UCSD-AML1 (cell line): ENCODE measurements at regions not wholly inside any gene's neighbourhood (a gene's known extent, or its start where the extent isn't known, plus 50 kb on each side); places are given as distances from the start of the nearest gene placed in this dataset.

Source experiments
- DNase-seq: peaks from one replicate; lab custom pipeline; 2025; ENCODE audit not compliant: unreplicated experiment; lab: John Stamatoyannopoulos, UW

DNA sequence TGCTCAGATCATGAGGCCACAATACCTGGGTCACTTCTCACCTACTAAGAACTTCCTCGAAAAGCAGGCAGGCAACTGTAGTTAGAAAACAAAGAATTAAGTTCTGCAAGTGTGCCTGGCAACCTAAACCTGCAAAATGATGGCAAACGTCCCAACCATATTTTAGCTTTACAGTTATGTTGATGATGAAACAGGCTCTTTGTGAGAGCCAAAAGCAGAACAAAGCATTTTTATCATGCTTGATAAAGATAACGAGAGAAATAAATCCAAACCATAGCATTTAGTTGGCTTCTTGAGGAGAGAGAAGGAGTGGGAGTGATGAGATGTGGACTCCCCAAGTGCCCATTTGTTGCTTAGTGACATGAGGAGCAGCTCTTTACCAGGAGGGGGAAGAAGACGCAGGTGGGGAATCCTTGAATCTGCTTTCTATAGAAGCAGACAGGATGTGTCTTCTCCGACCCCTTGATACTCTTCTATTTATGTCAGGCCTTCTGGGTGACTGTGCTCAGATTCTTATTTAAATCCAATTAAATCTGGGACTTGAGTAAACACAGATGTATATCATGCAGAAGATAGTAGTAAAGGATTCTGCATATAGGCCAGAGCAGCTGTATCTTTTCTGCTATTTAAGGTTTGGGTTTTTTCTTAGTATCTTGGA, 221.2 kb downstream of the TMEM167A start:
- no peak for DNase-seq

DNA sequence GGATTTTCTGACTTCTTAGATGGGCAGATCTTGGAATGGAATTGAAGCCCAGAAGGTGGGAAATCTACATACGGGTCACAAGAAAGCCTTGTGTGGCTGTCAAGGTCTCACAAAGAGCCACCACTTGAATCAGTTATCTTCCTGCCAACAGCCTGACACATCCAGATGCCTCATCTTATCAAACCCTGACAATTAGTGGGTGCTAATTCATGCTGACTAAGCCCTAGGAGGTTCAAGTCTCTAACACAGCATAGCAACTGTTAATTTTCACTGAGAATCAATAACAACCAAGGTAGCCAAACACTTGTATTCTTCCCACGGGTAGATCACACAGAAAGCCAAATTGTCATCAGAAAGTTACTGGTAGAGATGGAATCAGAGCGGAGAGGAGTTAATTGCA, 222.2 kb downstream of the TMEM167A start:
- DNase-seq = no peak

DNA sequence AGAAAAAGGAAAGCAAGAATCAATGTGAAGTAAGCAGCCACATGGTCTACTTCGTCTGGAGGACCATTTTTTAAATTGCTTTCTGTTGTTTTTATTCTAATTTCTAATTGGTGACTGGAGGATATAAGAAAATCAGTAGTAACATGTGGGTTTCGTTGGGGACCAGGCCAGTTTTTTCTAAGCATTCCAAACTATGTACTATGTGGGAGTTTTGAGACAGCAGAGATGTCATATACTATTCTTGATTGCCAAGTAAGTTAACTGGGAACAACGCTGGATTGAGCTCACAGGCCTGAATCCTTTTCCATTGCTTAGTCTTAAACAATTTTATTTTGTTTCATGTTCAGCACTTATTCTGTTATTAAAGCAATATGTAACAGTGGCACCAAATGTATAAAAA, 225.7 kb downstream of the TMEM167A start:
- no peak for DNase-seq

DNA sequence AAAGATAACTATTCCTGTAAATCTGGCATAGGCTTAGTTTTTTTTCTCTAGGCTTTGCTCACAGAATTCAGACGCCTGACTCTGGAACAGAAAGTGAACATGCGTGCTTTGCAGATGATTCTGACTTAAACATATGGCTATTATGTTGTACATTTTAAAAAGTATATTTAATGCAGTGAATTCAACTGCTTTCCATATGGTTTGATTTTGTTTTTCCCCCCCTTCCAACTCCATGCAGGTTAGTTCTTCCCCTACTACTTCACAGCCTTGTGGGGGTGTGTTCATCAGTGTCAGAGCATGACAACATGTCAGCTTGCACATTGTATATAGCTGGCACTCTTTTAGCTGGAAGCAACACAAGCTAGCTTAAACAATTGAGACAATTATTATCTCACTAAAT, 226.8 kb downstream of the TMEM167A start:
- DNase-seq = no peak

DNA sequence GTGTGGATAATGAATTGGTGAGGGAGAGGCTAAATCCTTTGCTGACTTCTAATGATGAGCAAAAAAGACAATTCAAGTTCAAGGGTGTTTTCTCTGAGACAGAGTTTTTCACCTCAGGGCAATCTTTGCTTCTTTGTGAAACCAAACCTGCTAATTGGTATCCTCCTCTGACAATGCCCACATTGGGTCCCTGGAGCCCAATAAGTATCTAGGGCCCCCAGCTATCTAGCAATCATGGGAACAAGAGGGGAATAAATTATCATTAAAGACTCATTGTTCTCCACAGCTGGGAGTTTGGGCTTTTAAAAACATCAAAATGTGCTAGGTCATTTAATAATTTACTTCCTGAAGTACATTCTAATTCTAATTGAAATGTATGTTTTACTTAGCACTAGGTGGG, 227.3 kb downstream of the TMEM167A start:
- DNase-seq = no peak

DNA sequence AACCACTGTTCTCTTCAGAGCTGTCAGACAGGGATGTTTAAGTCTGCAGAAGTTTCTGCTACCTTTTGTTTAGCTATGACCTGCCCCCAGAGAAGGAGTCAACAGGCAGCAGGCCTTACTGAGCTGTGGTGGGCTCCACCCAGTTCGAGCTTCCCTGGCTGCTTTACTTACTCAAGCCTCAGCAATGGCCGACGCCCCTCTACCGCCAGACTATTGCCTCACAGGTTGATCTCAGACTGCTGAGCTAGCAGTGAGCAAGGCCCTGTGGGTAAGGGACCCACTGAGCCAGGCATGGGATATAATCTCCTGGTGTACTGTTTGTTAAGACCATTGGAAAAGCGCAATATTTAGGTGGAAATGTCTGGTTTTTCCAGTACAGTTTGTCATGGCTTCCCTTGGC, 229.6 kb downstream of the TMEM167A start:
- DNase-seq = no peak

DNA sequence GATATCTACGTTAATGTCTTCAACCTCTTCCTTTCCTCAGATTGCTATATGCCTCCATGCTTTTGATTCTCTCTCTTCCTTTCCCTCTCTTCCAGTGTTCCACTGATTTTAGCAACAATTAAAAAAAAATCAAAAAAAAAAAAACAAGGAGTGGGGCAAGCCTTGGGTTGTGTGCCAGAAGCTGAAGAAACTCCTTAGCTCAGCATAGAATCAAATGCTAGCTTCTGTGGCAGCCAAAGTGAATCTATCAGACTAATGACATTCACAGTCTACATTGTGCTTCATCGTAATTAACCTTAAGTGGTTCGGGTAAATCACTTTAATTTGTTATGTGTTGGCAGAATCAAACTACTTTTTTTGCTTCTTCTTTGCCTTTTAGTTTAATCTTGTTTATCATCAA, 237.3 kb downstream of the TMEM167A start:
- DNase-seq = no peak

DNA sequence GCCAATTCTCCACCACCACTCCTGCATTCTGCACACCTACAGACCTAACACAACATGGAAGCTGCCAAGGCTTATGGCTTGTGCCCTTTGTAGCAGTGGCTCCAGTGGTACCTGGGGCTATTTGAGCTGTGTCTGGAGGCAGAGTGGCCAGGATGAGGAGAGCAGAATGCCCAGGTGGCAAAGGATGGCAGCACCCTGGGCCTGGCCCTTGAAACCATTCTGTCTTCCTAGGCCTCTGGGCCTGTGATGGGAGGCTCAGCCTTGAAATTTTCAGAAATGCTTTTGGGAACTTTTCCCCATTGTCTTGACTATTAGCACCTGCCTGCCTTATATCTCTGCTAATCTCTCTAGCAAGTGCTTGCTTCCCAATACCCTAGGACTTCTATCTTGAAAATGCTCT, 241.7 kb downstream of the TMEM167A start:
- no peak for DNase-seq

DNA sequence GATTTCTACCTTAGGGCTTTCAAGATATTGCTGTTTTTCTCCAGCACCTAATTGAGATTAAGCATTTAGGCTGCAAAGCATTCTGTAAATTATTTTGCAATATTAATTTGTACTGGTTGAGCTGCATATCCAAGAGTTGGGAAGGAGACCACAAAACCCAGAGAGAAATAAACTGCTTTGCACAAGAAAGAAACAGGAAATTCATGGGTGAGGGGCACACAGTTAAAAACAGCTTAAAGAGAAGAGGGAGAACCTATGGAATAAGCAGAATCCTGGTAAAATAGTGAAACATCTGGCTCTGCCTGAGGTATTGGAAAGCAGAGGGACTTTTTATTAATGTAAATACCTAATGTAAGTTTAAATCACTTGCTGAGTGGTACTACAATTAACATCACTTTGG, 243.0 kb downstream of the TMEM167A start:
- no peak for DNase-seq

DNA sequence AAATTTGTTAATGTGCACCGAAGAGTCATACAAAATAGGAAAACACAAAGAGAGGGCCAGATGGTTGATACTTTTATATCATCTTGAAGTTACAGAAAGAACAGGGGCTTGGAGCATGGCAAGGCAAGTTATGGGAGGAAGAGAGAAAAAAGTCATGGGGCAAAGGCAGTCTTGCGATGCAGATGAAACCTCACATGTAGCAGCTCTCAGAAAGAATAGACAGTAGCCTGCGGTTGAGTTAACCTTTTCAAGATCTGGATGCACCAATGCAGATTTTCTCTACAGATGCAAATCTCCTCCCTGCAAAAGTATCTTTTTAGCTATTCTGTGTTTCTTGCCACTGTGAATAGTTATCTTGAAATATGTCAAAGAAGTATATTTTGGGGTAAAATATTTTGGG, 243.9 kb downstream of the TMEM167A start:
- no peak for DNase-seq

DNA sequence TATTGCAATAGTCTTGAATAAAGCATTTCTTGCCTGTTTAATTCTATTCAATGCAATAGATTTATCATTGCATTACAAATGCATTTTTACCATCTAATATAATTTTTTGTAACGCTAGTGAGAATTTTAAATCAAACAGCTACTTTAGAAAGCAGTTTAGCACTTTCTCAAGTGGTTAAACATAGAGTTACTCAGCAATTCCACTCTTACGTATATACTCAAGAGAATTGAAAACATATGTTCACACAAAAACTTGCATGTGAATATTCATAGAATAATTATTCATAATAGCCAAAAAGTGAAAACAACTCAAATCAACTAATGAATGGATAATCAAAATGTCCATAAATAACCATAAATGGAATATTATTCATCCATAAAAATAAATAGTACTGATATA, 244.7 kb downstream of the TMEM167A start:
- DNase-seq = no peak

DNA sequence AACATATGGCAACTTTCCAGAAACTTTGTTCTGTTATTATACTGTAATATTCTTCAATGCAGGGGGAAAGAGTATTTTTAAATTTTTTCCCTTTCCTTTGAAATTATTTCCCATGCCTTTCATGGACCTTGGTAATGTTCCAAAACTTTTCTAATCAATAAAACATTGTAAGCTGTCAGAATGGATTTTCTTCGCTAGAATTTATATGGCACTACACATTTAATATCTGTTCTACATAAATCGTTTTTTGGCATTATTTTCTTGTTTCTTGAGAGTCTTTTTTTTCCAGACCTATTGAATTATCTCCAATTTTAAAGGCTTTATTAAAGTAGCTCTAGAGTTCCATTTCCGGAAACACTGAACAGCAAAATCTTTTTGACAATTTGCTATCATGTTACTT, 249.0 kb downstream of the TMEM167A start:
- DNase-seq = no peak

DNA sequence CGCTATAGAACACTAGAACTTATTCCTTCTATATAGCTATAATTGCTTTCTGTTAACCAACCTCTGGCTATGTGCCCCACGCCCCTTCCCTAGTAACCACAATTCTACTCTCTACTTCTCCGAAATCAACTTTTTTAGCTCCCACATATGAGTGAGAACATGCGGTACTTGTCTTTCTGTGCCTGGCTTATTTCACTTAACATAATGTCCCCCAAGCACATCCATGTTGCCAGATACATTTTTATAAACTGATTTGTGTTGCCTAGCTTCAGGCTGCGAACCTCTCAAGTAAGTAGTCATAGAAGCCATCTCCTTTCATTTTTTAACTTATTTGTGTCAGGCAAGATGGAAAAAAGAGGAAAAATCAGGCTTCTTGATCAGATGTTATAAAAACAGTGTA, 249.5 kb downstream of the TMEM167A start:
- no peak for DNase-seq

DNA sequence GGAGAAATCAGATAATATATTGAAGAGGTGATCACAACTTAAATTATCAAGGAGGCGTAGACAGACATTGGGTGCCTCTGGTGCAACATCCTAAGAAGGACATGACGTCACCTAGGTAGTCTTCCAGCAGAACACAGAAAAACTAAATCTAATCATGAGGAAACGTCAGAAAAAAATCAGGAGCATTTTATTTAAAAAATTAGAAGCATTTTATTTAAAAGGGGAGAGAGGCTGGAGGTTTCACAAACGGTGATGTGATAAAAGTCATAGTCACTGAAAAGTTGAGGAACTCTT, 254.6 kb downstream of the TMEM167A start:
- no peak for DNase-seq

DNA sequence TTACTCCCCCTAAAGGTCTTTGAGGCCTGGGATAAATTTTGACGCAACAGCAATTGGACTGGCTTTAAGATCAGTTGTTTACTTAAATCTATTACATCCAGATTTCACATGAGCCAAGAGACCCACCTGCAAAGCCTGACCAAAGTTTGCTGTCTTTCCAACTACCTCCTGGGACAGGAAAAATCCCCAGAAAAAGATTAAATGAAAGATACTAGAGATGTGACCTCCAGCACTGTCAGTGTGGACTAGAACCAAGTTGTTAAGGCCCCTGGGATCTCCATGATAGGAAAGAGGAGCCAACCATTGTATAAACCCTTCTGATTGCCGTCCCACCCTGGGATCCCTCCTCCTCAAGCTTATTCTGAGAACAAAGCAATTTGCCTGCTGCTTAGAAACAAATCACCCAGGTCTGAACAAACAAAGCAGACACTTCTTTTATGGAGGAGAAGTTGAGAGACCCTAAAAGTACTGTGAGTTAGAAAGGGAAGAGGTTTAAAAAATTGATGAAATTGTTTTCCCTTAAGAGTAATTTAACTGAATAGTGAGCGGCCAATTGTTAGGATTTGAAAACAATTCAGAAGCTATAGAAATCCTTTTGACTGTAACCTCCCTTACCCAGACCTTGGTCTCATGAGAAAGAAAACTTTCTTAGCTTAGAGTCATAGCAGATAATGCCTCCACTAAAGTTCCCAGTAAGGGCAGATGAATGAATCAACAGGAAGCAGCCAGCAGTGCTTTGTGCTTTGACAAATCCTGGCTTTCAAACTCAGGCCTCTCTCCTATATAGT, 255.2 kb downstream of the TMEM167A start:
- no peak for DNase-seq

DNA sequence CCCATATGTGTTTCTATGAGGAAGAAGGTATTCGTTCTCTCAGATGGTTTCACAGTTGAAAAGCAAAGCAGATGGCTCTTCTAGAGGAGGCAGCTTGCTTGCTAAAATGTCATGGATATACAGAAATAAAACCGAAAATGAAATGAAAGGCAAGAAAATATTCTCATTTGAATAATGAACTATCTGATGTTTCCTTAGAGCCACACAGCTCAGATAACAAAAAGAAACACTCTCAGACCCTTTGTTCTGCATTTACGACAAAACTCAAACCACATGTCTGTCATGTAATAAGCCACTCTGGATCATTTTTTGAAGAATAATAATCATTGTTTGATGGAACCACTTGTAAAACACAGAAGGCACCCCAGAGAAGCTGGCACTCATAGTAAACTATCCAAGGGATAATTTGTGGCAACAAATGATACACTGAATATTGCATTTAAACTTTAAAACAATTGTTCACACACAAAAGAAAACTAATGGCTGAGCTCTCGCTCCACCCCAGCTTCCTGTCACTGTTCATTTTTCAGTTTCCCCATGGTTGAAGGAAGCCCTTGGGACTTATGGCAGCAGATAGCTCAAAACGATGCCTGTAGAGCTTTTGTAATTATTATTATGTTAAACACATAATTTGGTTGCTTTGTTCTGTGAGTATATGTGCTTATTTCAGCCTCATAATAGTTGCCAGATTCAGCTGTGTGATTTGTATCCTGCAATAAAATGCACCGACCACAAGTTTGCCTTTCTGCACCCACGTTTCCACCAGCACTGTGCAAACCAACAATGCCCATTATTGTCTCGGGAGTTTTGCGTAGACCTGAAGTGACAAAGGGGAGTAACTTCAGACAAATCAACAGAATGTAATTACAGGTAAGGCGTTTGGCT, 256.0 kb downstream of the TMEM167A start:
- DNase-seq = no peak

DNA sequence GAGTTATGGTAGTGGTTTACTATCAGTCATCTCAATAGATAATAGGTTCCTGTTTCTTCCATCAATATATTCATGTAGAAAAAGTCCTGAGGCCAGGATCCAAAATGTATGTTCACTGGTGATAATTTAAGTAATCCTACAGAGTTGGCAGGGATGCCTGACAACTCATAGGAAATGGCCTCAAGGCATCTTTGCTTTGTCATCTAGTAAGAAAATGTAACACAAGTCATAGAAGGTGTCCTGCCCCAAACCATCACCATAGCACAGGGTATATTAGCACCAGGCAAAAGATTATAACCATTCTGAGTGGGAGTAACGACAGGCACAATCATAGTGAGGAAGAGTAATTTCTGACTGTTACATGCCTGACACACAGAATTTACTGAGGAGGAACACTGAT, 257.0 kb downstream of the TMEM167A start:
- DNase-seq = no peak

DNA sequence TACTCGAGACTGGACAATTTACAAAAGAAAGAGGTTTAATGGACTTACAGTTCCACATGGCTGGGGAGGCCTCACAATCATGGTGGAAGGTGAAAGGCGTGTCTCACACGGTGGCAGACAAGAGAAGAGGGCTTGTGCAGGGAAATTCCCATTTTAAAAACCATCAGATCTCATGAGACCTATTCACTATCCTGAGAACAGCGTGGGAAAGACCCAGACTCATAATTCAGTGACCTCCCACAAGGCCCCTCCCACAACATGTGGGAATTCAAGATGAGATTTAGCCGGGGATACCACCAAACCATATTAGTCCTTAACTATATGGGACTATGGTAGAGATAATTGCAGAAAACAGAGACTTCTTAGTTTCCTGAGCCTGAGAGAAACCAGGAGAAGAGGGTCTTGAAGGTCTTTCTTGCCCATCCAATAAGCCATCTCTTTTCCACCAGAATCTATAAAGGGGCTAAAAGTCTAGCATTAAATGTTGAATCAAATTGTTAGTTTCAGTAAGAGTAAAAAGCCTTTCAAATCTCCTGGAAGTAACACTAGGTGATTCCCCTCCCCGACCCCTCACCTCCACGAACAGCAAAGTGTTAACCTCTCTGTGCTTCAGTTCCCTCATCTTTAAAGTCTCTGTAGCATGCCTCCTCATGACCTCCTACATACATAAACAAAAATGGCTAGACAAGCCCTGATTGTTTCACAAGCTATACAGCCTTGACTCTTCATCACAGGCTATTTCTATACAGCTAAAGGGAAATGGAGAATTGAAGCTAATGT, 259.1 kb downstream of the TMEM167A start:
- no peak for DNase-seq

DNA sequence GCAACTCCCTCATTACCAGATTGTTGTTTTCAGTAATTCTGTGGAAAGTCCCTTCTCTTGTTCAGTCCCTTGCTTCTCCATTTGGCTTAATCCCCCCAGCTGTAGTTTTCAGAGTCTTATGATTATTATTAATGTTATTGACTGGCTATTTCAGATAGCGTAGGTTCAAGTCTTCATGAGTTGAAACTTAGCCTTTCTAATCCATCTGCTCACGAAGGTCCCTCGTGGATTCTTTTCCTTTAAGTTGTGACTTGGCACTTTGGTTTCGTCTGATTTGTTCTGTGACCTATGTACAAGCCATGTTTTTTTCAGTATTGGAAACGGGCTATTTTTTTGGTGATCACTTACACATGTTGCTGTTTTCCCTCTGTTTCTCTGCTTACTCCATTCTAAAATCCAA, 260.3 kb downstream of the TMEM167A start:
- DNase-seq = no peak

DNA sequence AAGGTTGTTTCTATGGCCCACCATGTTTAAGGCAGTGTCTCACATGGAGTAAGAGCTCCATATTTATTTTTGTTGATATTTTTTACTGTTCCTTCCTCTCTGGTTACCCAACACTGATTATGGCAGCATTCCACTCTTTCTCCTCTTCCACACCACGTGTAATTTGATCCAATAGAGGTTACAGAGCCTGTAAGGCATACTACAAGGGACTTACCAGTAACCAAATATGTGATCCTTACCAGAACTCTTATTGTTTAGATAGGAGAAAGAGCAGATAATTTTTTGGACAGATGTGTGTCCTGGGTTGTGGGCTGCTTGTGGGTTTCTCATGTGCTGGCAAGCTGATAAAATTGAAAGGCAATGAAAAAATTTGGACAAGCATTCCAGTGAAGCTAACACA, 261.3 kb downstream of the TMEM167A start:
- DNase-seq = no peak

DNA sequence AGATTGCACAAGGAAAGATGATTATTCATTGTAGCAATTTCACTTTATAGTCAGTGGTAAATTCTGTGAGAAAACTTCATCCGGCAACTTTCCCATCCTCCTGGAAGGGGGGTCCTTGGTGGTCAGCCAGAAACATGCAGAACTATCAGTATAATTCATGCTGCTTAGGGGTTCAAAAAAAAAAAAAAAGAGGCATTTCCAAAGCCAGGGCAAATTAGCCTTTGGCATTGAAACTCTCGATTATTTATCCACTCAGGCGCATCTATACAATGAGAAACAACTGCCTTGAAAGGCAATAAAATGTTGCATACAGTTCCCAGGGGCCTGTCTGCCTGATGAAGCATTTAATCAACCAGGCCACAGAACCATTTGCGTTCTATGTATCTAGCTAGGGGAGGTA, 263.3 kb downstream of the TMEM167A start:
- DNase-seq = no peak
